B cell (primary cell): ENCODE measurements at regions not wholly inside any gene's neighbourhood (a gene's known extent, or its start where the extent isn't known, plus 50 kb on each side); places are given as distances from the start of the nearest gene placed in this dataset.

Experiments
- CTCF ChIP-seq: fragments of 200-600 bp; IDR thresholded peaks from one replicate; pipeline ENCODE4 v1.8.0; 2022; ENCODE audit warnings: antibody characterized with exemption, mild to moderate bottlenecking
- EZH2 ChIP-seq: IDR thresholded peaks from 2 replicates; pipeline ENCODE4 v1.6.1; 2012; ENCODE audit warnings: borderline replicate concordance, low read depth, mild to moderate bottlenecking, moderate library complexity, low read length; ENCODE audit not compliant: insufficient read depth, poor library complexity, severe bottlenecking

- TF ChIP-seq CTCF = no peak
- no peak for TF ChIP-seq EZH2
These were observed 94.5 kb upstream of the SPATA31D4 start for GRCh38 chr9:81833563-81834345.
